GM12878 (cell line): ENCODE measurements at regions not wholly inside any gene's neighbourhood (a gene's known extent, or its start where the extent isn't known, plus 50 kb on each side); places are given as distances from the start of the nearest gene placed in this dataset.

Source experiments
- ATAC-seq: fragments of 200-7000 bp; cut with Tn5 transposase; 3 replicates; pipeline ENCODE4 v1.9.1; 2020; ENCODE audit warnings: mild to moderate bottlenecking, moderate library complexity
- BruUV-seq: library from RNA; stranded (reverse); fragments of 400-500 nt; replicated peaks from 2 replicates; lab custom pipeline; 2021; lab: Mats Ljungman, UMichigan
- CTCF ChIA-PET: fragments of 300-600 bp; sonication (Branson Sonifier 250); formaldehyde crosslinking; extraction: SDS; loops from one replicate; lab custom pipeline; 2021; ENCODE audit warnings: inconsistent platforms; lab: Yijun Ruan, JAX
- POLR2A ChIA-PET: fragments of 350-600 bp; formaldehyde crosslinking; extraction: SDS; loops from one replicate; lab custom pipeline; 2021; ENCODE audit warnings: inconsistent platforms; lab: Charles Lee
- RAD21 ChIA-PET: fragments of 300-600 bp; sonication (Branson Sonifier 250); formaldehyde crosslinking; loops from one replicate; lab custom pipeline; 2023; ENCODE audit warnings: antibody characterized with exemption; ENCODE audit not compliant: unreplicated experiment; lab: Charles Lee
- SMC1A ChIA-PET: fragments of 300-600 bp; sonication (Branson Sonifier 250); formaldehyde crosslinking; loops from one replicate; lab custom pipeline; 2023; ENCODE audit not compliant: unreplicated experiment, uncharacterized antibody; lab: Charles Lee
- DNase-seq: peaks from one replicate; pipeline ENCODE4 v3.0.0-alpha.2; 2011; ENCODE audit warnings: low read depth, low spot score
- FAIRE-seq: peaks from 3 replicates; lab custom pipeline; 2011; peaks lifted over from hg19 to GRCh38; lab: Jason Lieb, UNC
- H2AFZ ChIP-seq: 2 replicates; pipeline ENCODE4 v1.6.0; 2011; ENCODE audit warnings: low read depth, low read length, control low read depth; ENCODE audit not compliant: control insufficient read depth
- H3K27ac ChIP-seq: 2 replicates; pipeline ENCODE4 v1.5.1; 2011; ENCODE audit warnings: control low read depth; ENCODE audit not compliant: control insufficient read depth, insufficient read depth
- H3K27me3 ChIP-seq, 2 experiments: replicated peaks in 1 of 2; 2 replicates each; pipeline versions ENCODE4 v1.6.0 to v1.6.1; 2011; ENCODE audit warnings: low read length in 1 of 2; ENCODE audit not compliant: control insufficient read depth in 2 of 2, insufficient read depth in 2 of 2
- H3K36me3 ChIP-seq, 2 experiments: 2 replicates each; pipeline ENCODE4 v1.5.1; 2011; ENCODE audit warnings: low read length in 1 of 2; ENCODE audit not compliant: control insufficient read depth in 2 of 2, insufficient read depth in 2 of 2
- H3K4me1 ChIP-seq: 2 replicates; pipeline ENCODE4 v1.6.1; 2011; ENCODE audit warnings: mild to moderate bottlenecking, low read length, moderate library complexity, mixed read lengths; ENCODE audit not compliant: control insufficient read depth, insufficient read depth
- H3K4me2 ChIP-seq: 2 replicates; pipeline ENCODE4 v1.6.0; 2011; ENCODE audit warnings: control low read depth; ENCODE audit not compliant: control insufficient read depth, insufficient read depth
- H3K4me3 ChIP-seq: fragments of 200-600 bp; sonication (generic); 2 replicates; pipeline ENCODE4 v1.5.1; 2016
- H3K79me2 ChIP-seq: 2 replicates; pipeline ENCODE4 v1.6.0; 2011; ENCODE audit warnings: low read length; ENCODE audit not compliant: control insufficient read depth, insufficient read depth
- H3K9ac ChIP-seq: 2 replicates; pipeline ENCODE4 v1.8.0; 2011; ENCODE audit warnings: low read length, control low read depth, mixed read lengths; ENCODE audit not compliant: control insufficient read depth, insufficient read depth
- H3K9me3 ChIP-seq: replicated peaks from 3 replicates; pipeline ENCODE4 v1.5.1; 2011; ENCODE audit warnings: mild to moderate bottlenecking, low read length; ENCODE audit not compliant: control insufficient read depth, insufficient read depth
- H4K20me1 ChIP-seq: 2 replicates; pipeline ENCODE4 v1.6.0; 2011; ENCODE audit not compliant: control insufficient read depth, insufficient read depth
- EP300 ChIP-seq, 2 experiments: fragments of 150-350 bp in 1 of 2; IDR thresholded peaks; 2 replicates each; pipeline ENCODE4 v1.6.1; 2011 to 2012; ENCODE audit warnings: low read depth in 2 of 2, low read length in 2 of 2, borderline replicate concordance in 1 of 2, improper control_type of control experiment in 1 of 2, inconsistent platforms in 1 of 2; ENCODE audit not compliant: control insufficient read depth in 1 of 2
- IKZF1 ChIP-seq: fragments of 450-650 bp; conservative IDR thresholded peaks from 2 replicates; pipeline ENCODE4 v1.6.1; 2017; ENCODE audit warnings: antibody characterized with exemption, mild to moderate bottlenecking
- KAT2A ChIP-seq: conservative IDR thresholded peaks from 2 replicates; pipeline ENCODE4 v1.6.1; 2011; ENCODE audit warnings: low read depth, low read length; ENCODE audit not compliant: control insufficient read depth
- MAX ChIP-seq: IDR thresholded peaks from 2 replicates; pipeline ENCODE4 v1.6.1; 2012; ENCODE audit warnings: low read depth, low read length, improper control_type of control experiment
- NBN ChIP-seq: fragments of 450-650 bp; IDR thresholded peaks from 2 replicates; pipeline ENCODE4 v1.6.1; 2016
- NKRF ChIP-seq: fragments of 450-650 bp; conservative IDR thresholded peaks from 2 replicates; pipeline ENCODE4 v1.6.1; 2017; ENCODE audit warnings: mild to moderate bottlenecking, moderate library complexity
- NR2C1 ChIP-seq: fragments of 450-650 bp; IDR thresholded peaks from 2 replicates; pipeline ENCODE4 v1.6.1; 2017; ENCODE audit warnings: antibody characterized with exemption, mild to moderate bottlenecking, moderate library complexity
- PAX8 ChIP-seq: fragments of 450-650 bp; IDR thresholded peaks from 2 replicates; pipeline ENCODE4 v1.6.1; 2017; ENCODE audit warnings: mild to moderate bottlenecking, moderate library complexity
- PBX3 ChIP-seq: IDR thresholded peaks from 2 replicates; pipeline ENCODE4 v1.6.1; 2011; ENCODE audit warnings: mild to moderate bottlenecking, low read depth, low read length, moderate library complexity; ENCODE audit not compliant: insufficient replicate concordance
- POLR2A ChIP-seq: IDR thresholded peaks from 2 replicates; pipeline ENCODE4 v1.6.1; 2011; ENCODE audit warnings: low read depth, mild to moderate bottlenecking, low read length
- RCOR1 ChIP-seq: conservative IDR thresholded peaks from 2 replicates; pipeline ENCODE4 v1.6.1; 2012; ENCODE audit warnings: low read depth, low read length, improper control_type of control experiment
- TCF7 ChIP-seq: IDR thresholded peaks from 2 replicates; pipeline ENCODE4 v1.6.1; 2014; ENCODE audit warnings: antibody characterized with exemption, borderline replicate concordance
- ZBTB40 ChIP-seq: fragments of 450-650 bp; IDR thresholded peaks from 2 replicates; pipeline ENCODE4 v1.6.1; 2016; ENCODE audit warnings: mild to moderate bottlenecking, moderate library complexity, borderline replicate concordance
- ZNF207 ChIP-seq: fragments of 450-650 bp; IDR thresholded peaks from 2 replicates; pipeline ENCODE4 v1.6.1; 2014; ENCODE audit warnings: antibody characterized with exemption, mild to moderate bottlenecking, borderline replicate concordance
- ZNF24 ChIP-seq: fragments of 450-650 bp; IDR thresholded peaks from 2 replicates; pipeline ENCODE4 v1.6.1; 2017; ENCODE audit warnings: antibody characterized with exemption, mild to moderate bottlenecking
- WGBS: methylation state at CpG from one replicate; pipeline ENCODE4 v1.1.6; 2016; ENCODE audit warnings: low lambda C conversion rate; ENCODE audit not compliant: insufficient replicate concordance, insufficient coverage; ENCODE audit errors: missing lambda C conversion rate; 5-methylcytosine and 5-hydroxymethylcytosine counted together
- in situ Hi-C: fragments of 300-500 bp; cut with MboI; formaldehyde crosslinking; loops from 9 replicates; pipeline ENCODE4 v1.14.3; 2018; ENCODE audit warnings: mixed read lengths
- intact Hi-C: fragments of 100-400 bp; cut with micrococcal nuclease; formaldehyde crosslinking; loops from one replicate; pipeline ENCODE4 v1.14.2; 2022; ENCODE audit not compliant: unreplicated experiment
- TF ChIP-seq, protein P1 (sequence below): fragments of 450-650 bp; IDR thresholded peaks from 2 replicates; pipeline ENCODE4 v1.6.1; 2017; ENCODE audit warnings: low read depth, mild to moderate bottlenecking, moderate library complexity

- no peak overlapping the region for H3K9ac ChIP-seq
- ChIA-PET POLR2A (no interaction called here), RAD21 (no interaction called here), CTCF (interaction anchor here (0.7 kb wide), 1 partner anchor 441 kb away, joined by 3 read pairs; no protein-coding TSS in a partner anchor), SMC1A (no interaction called here)
- intact Hi-C loops (no loop called here), in situ Hi-C loops (no loop called here)
- H2AFZ ChIP-seq = no peak overlapping the region
- H3K27ac ChIP-seq = no peak overlapping the region
- no peak overlapping the region for H3K4me3 ChIP-seq
- no TSS peak for BruUV-seq
- H3K4me2 ChIP-seq = no peak overlapping the region
- no peaks in the 10 kb centered on the region; the same call in 2 of the 3 replicates for H3K9me3 ChIP-seq
- DNase-seq (no peak), FAIRE-seq (no peak), ATAC-seq (no peak)
- no peaks in the 10 kb centered on the region for H3K4me1 ChIP-seq
- H3K36me3 ChIP-seq = no peaks in the 10 kb centered on the region
- no peaks in the 10 kb centered on the region for H3K79me2 ChIP-seq
- WGBS = 11% methylated on average over 3 of the region's 3 CpGs
- no peaks in the 10 kb centered on the region for H4K20me1 ChIP-seq
- no peaks in the 10 kb centered on the region for H3K27me3 ChIP-seq
- no peak for TF ChIP-seq IKZF1
- no peak for TF ChIP-seq MAX
- TF ChIP-seq, protein P1, sequence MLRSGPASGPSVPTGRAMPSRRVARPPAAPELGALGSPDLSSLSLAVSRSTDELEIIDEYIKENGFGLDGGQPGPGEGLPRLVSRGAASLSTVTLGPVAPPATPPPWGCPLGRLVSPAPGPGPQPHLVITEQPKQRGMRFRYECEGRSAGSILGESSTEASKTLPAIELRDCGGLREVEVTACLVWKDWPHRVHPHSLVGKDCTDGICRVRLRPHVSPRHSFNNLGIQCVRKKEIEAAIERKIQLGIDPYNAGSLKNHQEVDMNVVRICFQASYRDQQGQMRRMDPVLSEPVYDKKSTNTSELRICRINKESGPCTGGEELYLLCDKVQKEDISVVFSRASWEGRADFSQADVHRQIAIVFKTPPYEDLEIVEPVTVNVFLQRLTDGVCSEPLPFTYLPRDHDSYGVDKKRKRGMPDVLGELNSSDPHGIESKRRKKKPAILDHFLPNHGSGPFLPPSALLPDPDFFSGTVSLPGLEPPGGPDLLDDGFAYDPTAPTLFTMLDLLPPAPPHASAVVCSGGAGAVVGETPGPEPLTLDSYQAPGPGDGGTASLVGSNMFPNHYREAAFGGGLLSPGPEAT = no peak
- no peak for TF ChIP-seq NKRF
- no peak for TF ChIP-seq ZBTB40
- TF ChIP-seq TCF7 = no peak
- no peak for TF ChIP-seq PBX3
- no peak for TF ChIP-seq ZNF207
- TF ChIP-seq NR2C1 = no peak
- TF ChIP-seq KAT2A = no peak
- no peak for TF ChIP-seq POLR2A
- no peak for TF ChIP-seq PAX8
- no peak for TF ChIP-seq EP300 (IDR thresholded peaks at IDR 0.05; ENCODE audit: borderline replicate concordance in 1 of 2, control insufficient read depth in 1 of 2, low read depth in 2 of 2, low read length in 2 of 2)
- no peak for TF ChIP-seq ZNF24
- TF ChIP-seq RCOR1 = no peak
- no peak for TF ChIP-seq NBN
These were observed 449.2 kb downstream of the SIPA1L2 start for GRCh38 chr1:232180779-232181136.
